ENCODE measurements at regions not wholly inside any gene's neighbourhood (a gene's known extent, or its start where the extent isn't known, plus 50 kb on each side); places are given as distances from the start of the nearest gene placed in this dataset.

DNA sequence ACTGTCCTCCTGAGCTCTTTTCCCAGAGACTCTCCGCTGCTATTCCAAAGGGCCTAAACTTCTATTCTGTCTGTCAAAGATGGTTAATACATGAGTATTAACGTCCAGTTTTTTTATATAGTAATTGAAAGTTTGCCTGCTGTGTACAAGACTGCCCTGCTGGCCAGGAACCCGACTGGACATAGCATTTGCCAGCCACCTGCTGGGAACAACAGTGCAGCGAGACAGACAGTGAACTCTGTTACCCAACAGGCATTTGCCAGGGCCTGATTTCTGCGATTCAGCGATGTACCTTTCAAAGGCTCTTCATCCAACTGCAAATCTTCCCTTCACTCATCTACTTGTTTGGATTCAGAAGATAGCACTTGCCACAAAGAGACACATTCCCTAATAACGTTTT is 128.8 kb upstream of the SEM1 start:
- Histone ChIP-seq H3K9me3 (no peaks in the 10 kb centered on the region), H3K4me1 (no peaks in the 10 kb centered on the region), H3K27me3 (no peaks in the 10 kb centered on the region), H3K4me3 (no peak overlapping the region), H3K27ac (replicated peaks in 1 of 4) (no peak overlapping the region), H3K36me3 (no peaks in the 10 kb centered on the region)
- 71% methylated on average over 7 of the region's 7 CpGs for WGBS
- no peak for TF ChIP-seq POLR2A (IDR thresholded peaks at IDR 0.05; ENCODE audit: low read depth)
- no peak for TF ChIP-seq POLR2AphosphoS5 (IDR thresholded peaks at IDR 0.05)
- TF ChIP-seq, protein P1, sequence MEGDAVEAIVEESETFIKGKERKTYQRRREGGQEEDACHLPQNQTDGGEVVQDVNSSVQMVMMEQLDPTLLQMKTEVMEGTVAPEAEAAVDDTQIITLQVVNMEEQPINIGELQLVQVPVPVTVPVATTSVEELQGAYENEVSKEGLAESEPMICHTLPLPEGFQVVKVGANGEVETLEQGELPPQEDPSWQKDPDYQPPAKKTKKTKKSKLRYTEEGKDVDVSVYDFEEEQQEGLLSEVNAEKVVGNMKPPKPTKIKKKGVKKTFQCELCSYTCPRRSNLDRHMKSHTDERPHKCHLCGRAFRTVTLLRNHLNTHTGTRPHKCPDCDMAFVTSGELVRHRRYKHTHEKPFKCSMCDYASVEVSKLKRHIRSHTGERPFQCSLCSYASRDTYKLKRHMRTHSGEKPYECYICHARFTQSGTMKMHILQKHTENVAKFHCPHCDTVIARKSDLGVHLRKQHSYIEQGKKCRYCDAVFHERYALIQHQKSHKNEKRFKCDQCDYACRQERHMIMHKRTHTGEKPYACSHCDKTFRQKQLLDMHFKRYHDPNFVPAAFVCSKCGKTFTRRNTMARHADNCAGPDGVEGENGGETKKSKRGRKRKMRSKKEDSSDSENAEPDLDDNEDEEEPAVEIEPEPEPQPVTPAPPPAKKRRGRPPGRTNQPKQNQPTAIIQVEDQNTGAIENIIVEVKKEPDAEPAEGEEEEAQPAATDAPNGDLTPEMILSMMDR (IDR thresholded peaks at IDR 0.05) = no peak
- TF ChIP-seq EP300 (IDR thresholded peaks at IDR 0.05) = no peak
- DNase-seq (ENCODE audit: extremely low spot score) = no peak
- intact Hi-C loops (cut with DNase I) = no loop called here

DNA sequence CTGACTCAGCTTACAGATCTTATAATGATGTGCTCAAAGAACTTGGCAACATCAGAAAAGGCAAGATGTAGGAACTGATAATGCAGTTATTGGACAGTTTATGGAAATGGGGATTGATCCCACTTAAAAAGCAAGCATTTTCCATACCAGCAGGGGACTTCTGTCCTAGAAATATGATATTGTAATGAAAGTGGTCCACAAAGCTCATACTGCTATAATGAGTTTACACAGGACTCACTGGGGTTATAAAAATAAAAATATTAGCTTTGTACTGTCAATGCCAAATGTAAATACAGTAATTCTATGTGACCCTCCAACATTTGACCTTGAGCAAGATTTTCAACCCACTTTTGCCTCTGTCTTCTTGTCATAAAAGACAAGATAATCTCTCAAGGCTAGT is 145.5 kb upstream of the SEM1 start:
- Histone ChIP-seq H3K36me3 (no peaks in the 10 kb centered on the region), H3K27me3 (no peaks in the 10 kb centered on the region), H3K9me3 (no peaks in the 10 kb centered on the region), H3K27ac (replicated peaks in 1 of 4) (no peak overlapping the region), H3K4me3 (no peak overlapping the region), H3K4me1 (no peaks in the 10 kb centered on the region)
- no peak for DNase-seq (ENCODE audit: extremely low spot score)
- intact Hi-C loops (cut with DNase I) = no loop called here
- TF ChIP-seq EP300 (IDR thresholded peaks at IDR 0.05) (no peak), POLR2A (IDR thresholded peaks at IDR 0.05; ENCODE audit: low read depth) (no peak), POLR2AphosphoS5 (IDR thresholded peaks at IDR 0.05) (no peak)
- TF ChIP-seq, protein P1 (IDR thresholded peaks at IDR 0.05) = no peak

DNA sequence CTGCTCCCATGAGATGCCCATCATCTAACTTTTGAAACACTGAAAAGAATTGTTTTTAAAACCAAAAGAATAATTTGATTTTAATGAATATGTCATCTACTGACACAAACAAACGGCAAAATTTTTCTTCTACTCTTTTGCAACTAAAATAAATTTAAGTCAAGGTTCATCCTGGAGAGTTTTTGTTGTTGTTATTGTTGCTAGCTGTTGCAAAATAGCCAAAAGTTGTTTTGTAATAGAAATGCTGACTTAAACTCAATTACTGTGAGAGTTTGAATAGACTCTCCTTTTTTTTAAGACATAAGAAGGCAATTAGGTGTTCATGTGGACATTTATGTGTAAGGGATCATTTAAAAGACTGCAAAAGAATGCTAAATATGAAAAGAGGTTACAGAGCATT is 146.0 kb upstream of the SEM1 start:
- Histone ChIP-seq H3K36me3 (no peaks in the 10 kb centered on the region), H3K9me3 (no peaks in the 10 kb centered on the region), H3K27ac (replicated peaks in 1 of 4) (no peak overlapping the region), H3K4me1 (no peaks in the 10 kb centered on the region), H3K27me3 (no peaks in the 10 kb centered on the region), H3K4me3 (no peak overlapping the region)
- intact Hi-C loops (cut with DNase I) = no loop called here
- DNase-seq (ENCODE audit: extremely low spot score) = no peak
- no peak for TF ChIP-seq POLR2AphosphoS5 (IDR thresholded peaks at IDR 0.05)
- TF ChIP-seq, protein P1 (IDR thresholded peaks at IDR 0.05) = no peak
- no peak for TF ChIP-seq POLR2A (IDR thresholded peaks at IDR 0.05; ENCODE audit: low read depth)
- no peak for TF ChIP-seq EP300 (IDR thresholded peaks at IDR 0.05)
- WGBS = 58% methylated on average over 1 of the region's 1 CpG

DNA sequence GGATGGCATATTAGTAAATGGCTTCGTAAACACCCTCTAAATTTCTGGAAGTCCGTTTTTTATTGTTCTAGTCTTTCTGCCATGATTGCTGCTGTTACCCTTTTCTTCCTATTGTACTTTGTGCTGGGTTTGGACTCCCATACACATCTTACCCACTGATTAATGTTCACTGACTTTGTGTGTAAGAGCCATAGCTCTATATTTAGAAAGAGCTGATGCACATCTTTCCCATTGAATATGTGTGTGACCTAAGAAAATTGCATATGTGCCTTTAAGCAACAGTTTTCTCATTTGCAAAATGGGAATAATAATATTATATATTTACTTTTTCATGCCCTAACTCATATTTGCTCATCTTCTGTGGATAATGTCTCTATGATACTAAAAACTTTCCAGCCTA is 135.8 kb upstream of the DLX6 start:
- TF ChIP-seq POLR2A (IDR thresholded peaks at IDR 0.05; ENCODE audit: low read depth) = no peak
- TF ChIP-seq, protein P1 (IDR thresholded peaks at IDR 0.05) = no peak
- TF ChIP-seq EP300 (IDR thresholded peaks at IDR 0.05) = no peak
- TF ChIP-seq POLR2AphosphoS5 (IDR thresholded peaks at IDR 0.05) = no peak

DNA sequence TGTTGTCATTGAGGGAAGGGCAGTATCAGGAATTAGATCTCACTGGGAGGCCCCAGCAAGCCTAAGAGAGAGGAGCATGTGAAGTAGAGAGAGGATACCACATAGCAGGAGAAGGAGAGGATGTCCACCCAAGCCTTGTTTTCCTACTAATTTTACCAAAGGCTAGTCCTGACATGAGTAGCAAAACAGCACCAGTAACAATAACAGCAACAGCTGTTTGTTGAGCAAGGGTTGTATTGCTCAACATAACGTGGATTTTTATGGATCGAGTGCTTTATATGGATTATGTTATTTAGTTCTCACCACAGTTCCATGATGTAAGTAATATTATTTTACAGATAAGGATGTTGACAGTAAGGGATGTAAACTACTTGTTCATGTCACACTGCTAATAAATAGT is 135.2 kb upstream of the DLX6 start:
- no peaks in the 10 kb centered on the region for H3K4me1 ChIP-seq
- 77% methylated on average over 2 of the region's 2 CpGs for WGBS
- TF ChIP-seq POLR2A (IDR thresholded peaks at IDR 0.05; ENCODE audit: low read depth) = no peak
- no peak for TF ChIP-seq EP300 (IDR thresholded peaks at IDR 0.05)
- TF ChIP-seq, protein P1 (IDR thresholded peaks at IDR 0.05) = no peak
- TF ChIP-seq POLR2AphosphoS5 (IDR thresholded peaks at IDR 0.05) = no peak
- DNase-seq (ENCODE audit: extremely low spot score) = no peak
- H3K27me3 ChIP-seq = no peaks in the 10 kb centered on the region
- H3K9me3 ChIP-seq = no peaks in the 10 kb centered on the region
- H3K4me3 ChIP-seq = no peak overlapping the region
- intact Hi-C loops (cut with DNase I) = no loop called here
- no peak overlapping the region for H3K27ac ChIP-seq (replicated peaks in 1 of 4)
- H3K36me3 ChIP-seq = no peaks in the 10 kb centered on the region

More for the DNA sequence above, 135.8 kb upstream of the DLX6 start:
- DNase-seq (ENCODE audit: extremely low spot score) = no peak
- H3K9me3 ChIP-seq = no peaks in the 10 kb centered on the region
- no peaks in the 10 kb centered on the region for H3K4me1 ChIP-seq
- no peaks in the 10 kb centered on the region for H3K36me3 ChIP-seq
- H3K27ac ChIP-seq (replicated peaks in 1 of 4) = no peak overlapping the region
- 73% methylated on average over 2 of the region's 2 CpGs for WGBS
- H3K4me3 ChIP-seq = no peak overlapping the region
- intact Hi-C loops (cut with DNase I) = no loop called here
- no peaks in the 10 kb centered on the region for H3K27me3 ChIP-seq

All from esophagus muscularis mucosa (tissue), 4 donors.